WTC11 (cell line): ENCODE measurements at regions not wholly inside any gene's neighbourhood (a gene's known extent, or its start where the extent isn't known, plus 50 kb on each side); places are given as distances from the start of the nearest gene placed in this dataset.
"Not testable (repeated sequence)": the region's sequence is repeated elsewhere in the genome, so short reads cannot be mapped to it uniquely, and the experiment has no call there.

Source experiments
- ATAC-seq: fragments of 200-7000 bp; cut with Tn5 transposase; 2 replicates; pipeline ENCODE4 v1.10.0; 2021; ENCODE audit warnings: mild to moderate bottlenecking, moderate library complexity
- CTCF ChIA-PET: fragments of 300-600 bp; sonication (Branson Sonifier 250); formaldehyde crosslinking; loops from one replicate; lab custom pipeline; 2021; ENCODE audit warnings: antibody characterized with exemption; lab: Charles Lee
- POLR2A ChIA-PET: fragments of 350-600 bp; sonication (Branson Sonifier 250); formaldehyde crosslinking; loops from one replicate; lab custom pipeline; 2021; ENCODE audit warnings: antibody characterized with exemption; lab: Charles Lee
- DNase-seq: peaks from one replicate; pipeline ENCODE4 v3.0.0; 2021; ENCODE audit warnings: low spot score
- H3K27ac Mint-ChIP-seq: 2 replicates; pipeline ENCODE4 v1.8.0; 2021; ENCODE audit warnings: mixed read lengths
- H3K27me3 Mint-ChIP-seq: 2 replicates; pipeline ENCODE4 v1.8.0; 2021; ENCODE audit warnings: low read depth, mild to moderate bottlenecking, moderate library complexity, mixed read lengths
- H3K36me3 Mint-ChIP-seq: 2 replicates; pipeline ENCODE4 v1.8.0; 2021; ENCODE audit warnings: mixed read lengths
- H3K4me1 Mint-ChIP-seq: 2 replicates; pipeline ENCODE4 v1.8.0; 2022; ENCODE audit warnings: mixed read lengths
- H3K4me3 Mint-ChIP-seq: 2 replicates; pipeline ENCODE4 v1.8.0; 2021; ENCODE audit warnings: mild to moderate bottlenecking, moderate library complexity, mixed read lengths
- H3K9me3 Mint-ChIP-seq: 2 replicates; pipeline ENCODE4 v1.8.0; 2021; ENCODE audit warnings: mixed read lengths
- AR ChIP-seq: fragments of 250-450 bp; sonication (Bioruptor Pico); IDR thresholded peaks from 2 replicates; pipeline ENCODE4 v1.9.0; 2021; ENCODE audit warnings: mild to moderate bottlenecking
- ATF1 ChIP-seq: sonication (generic); formaldehyde crosslinking; IDR thresholded peaks from 2 replicates; pipeline ENCODE4 v1.8.1; 2023; ENCODE audit warnings: mild to moderate bottlenecking, moderate library complexity, missing genetic modification reagents
- ERG ChIP-seq: fragments of 250-450 bp; sonication (Bioruptor Pico); IDR thresholded peaks from 2 replicates; pipeline ENCODE4 v1.8.0; 2021; ENCODE audit warnings: mild to moderate bottlenecking
- GTF2I ChIP-seq: fragments of 250-450 bp; sonication (Bioruptor Pico); conservative IDR thresholded peaks from 2 replicates; pipeline ENCODE4 v1.4.0; 2021; ENCODE audit warnings: mild to moderate bottlenecking
- IRF2 ChIP-seq: sonication (generic); formaldehyde crosslinking; IDR thresholded peaks from 2 replicates; pipeline ENCODE4 v1.8.0; 2022; ENCODE audit warnings: low read depth, missing genetic modification reagents, borderline replicate concordance
- JAZF1 ChIP-seq: fragments of 250-450 bp; sonication (Bioruptor Pico); IDR thresholded peaks from 2 replicates; pipeline ENCODE4 v1.9.0; 2021; ENCODE audit warnings: moderate library complexity, mild to moderate bottlenecking, inconsistent platforms
- MLX ChIP-seq: sonication (generic); formaldehyde crosslinking; IDR thresholded peaks from 2 replicates; pipeline ENCODE4 v1.8.1; 2023; ENCODE audit warnings: mild to moderate bottlenecking, missing genetic modification reagents, moderate library complexity
- NFATC4 ChIP-seq: fragments of 250-450 bp; sonication (Bioruptor Pico); IDR thresholded peaks from 2 replicates; pipeline ENCODE4 v1.9.0; 2021; ENCODE audit warnings: mild to moderate bottlenecking
- PRDM15 ChIP-seq: sonication (generic); formaldehyde crosslinking; IDR thresholded peaks from 2 replicates; pipeline ENCODE4 v1.8.0; 2022; ENCODE audit warnings: missing genetic modification reagents
- RORB ChIP-seq: fragments of 250-450 bp; sonication (Bioruptor Pico); IDR thresholded peaks from 2 replicates; pipeline ENCODE4 v1.9.0; 2021; ENCODE audit warnings: mild to moderate bottlenecking
- TEAD4 ChIP-seq: sonication (generic); formaldehyde crosslinking; IDR thresholded peaks from 2 replicates; pipeline ENCODE4 v1.8.0; 2022; ENCODE audit warnings: mild to moderate bottlenecking, missing genetic modification reagents
- TP53 ChIP-seq: sonication (generic); formaldehyde crosslinking; IDR thresholded peaks from 2 replicates; pipeline ENCODE4 v1.8.1; 2023; ENCODE audit warnings: mild to moderate bottlenecking, missing genetic modification reagents
- ZNF219 ChIP-seq: sonication (generic); formaldehyde crosslinking; IDR thresholded peaks from 2 replicates; pipeline ENCODE4 v1.8.0; 2023; ENCODE audit warnings: missing genetic modification reagents, mild to moderate bottlenecking, borderline replicate concordance
- ZNF263 ChIP-seq: sonication (generic); formaldehyde crosslinking; IDR thresholded peaks from 2 replicates; pipeline ENCODE4 v1.8.1; 2022; ENCODE audit warnings: low read depth, mild to moderate bottlenecking, moderate library complexity, missing genetic modification reagents

- TF ChIP-seq ZNF263 (CRISPR knock-in tag) (no peak), NFATC4 (CRISPR knock-in tag) (no peak), PRDM15 (CRISPR knock-in tag) (no peak), IRF2 (CRISPR knock-in tag) (no peak)
Measured at GRCh38 chr2:82199493-82199852, 1894.9 kb upstream of the LRRTM1 start (continued).

GRCh38 chr2:82198809-82199492 is 1894.4 kb upstream of the LRRTM1 start:
- TF ChIP-seq ATF1 (CRISPR knock-in tag) = no peak
- no peak for TF ChIP-seq TP53
- no peak for TF ChIP-seq MLX (CRISPR knock-in tag)
- TF ChIP-seq JAZF1 = no peak
- TF ChIP-seq AR (CRISPR knock-in tag) = no peak
- H3K36me3 Mint-ChIP-seq = peaks cover 14% of the 10 kb centered on the region
- peaks cover 32% of the 10 kb centered on the region for H3K9me3 Mint-ChIP-seq
- H3K4me1 Mint-ChIP-seq = peaks cover 28% of the 10 kb centered on the region
- ChIA-PET POLR2A (no interaction called here), CTCF (no interaction called here)
- DNase-seq = no peak
- no peak overlapping the region for H3K4me3 Mint-ChIP-seq
- H3K27ac Mint-ChIP-seq = no peak overlapping the region
- peak; percentile 79; the same call in 1 of the 2 replicates for ATAC-seq
- no peaks in the 10 kb centered on the region for H3K27me3 Mint-ChIP-seq

GRCh38 chr2:82182270-82182669 is 1877.7 kb upstream of the LRRTM1 start:
- ATAC-seq (no peak), DNase-seq (no peak)
- no peaks in the 10 kb centered on the region for H3K9me3 Mint-ChIP-seq
- TF ChIP-seq GTF2I (no peak), MLX (CRISPR knock-in tag) (no peak), RORB (no peak), ERG (CRISPR knock-in tag) (no peak), ZNF219 (no peak), TEAD4 (no peak)
- TF ChIP-seq, all 79 proteins: peak for 0
- POLR2A ChIA-PET = no interaction called here
- CTCF ChIA-PET = no interaction called here
- no peaks in the 10 kb centered on the region for H3K4me1 Mint-ChIP-seq
- H3K36me3 Mint-ChIP-seq = no peaks in the 10 kb centered on the region
- no peak overlapping the region for H3K27ac Mint-ChIP-seq
- no peak overlapping the region for H3K4me3 Mint-ChIP-seq
- H3K27me3 Mint-ChIP-seq = no peaks in the 10 kb centered on the region

GRCh38 chr2:82175210-82175609 is 1870.7 kb upstream of the LRRTM1 start:
- H3K4me1 Mint-ChIP-seq, POLR2A ChIA-PET, DNase-seq, H3K27ac Mint-ChIP-seq, H3K4me3 Mint-ChIP-seq, H3K9me3 Mint-ChIP-seq, H3K27me3 Mint-ChIP-seq, ATAC-seq, CTCF ChIA-PET, H3K36me3 Mint-ChIP-seq: not testable (repeated sequence)
